Smooth muscle cell (in vitro differentiated cells): ENCODE measurements at regions not wholly inside any gene's neighbourhood (a gene's known extent, or its start where the extent isn't known, plus 50 kb on each side); places are given as distances from the start of the nearest gene placed in this dataset.

Experiments used
- DNase-seq: peaks from one replicate; lab custom pipeline; 2025; ENCODE audit not compliant: unreplicated experiment; lab: John Stamatoyannopoulos, UW
- H2AFZ ChIP-seq: fragments of 200-600 bp; sonication (generic); 2 replicates; pipeline ENCODE4 v1.6.0; 2016; ENCODE audit warnings: antibody characterized with exemption, low read depth, mild to moderate bottlenecking
- H3F3A ChIP-seq: fragments of 200-600 bp; sonication (generic); 2 replicates; pipeline ENCODE4 v1.6.0; 2017; ENCODE audit warnings: antibody characterized with exemption, low read depth
- H3K27ac ChIP-seq: fragments of 200-600 bp; sonication (generic); 2 replicates; pipeline ENCODE4 v1.5.1; 2016; ENCODE audit warnings: low read depth, mild to moderate bottlenecking
- H3K27me3 ChIP-seq: fragments of 200-600 bp; sonication (generic); 2 replicates; pipeline ENCODE4 v1.6.1; 2016; ENCODE audit warnings: low read depth, mild to moderate bottlenecking
- H3K36me3 ChIP-seq: fragments of 200-600 bp; sonication (generic); 2 replicates; pipeline ENCODE4 v1.5.1; 2016; ENCODE audit warnings: low read depth
- H3K4me1 ChIP-seq: fragments of 200-600 bp; sonication (generic); 2 replicates; pipeline ENCODE4 v1.5.1; 2016; ENCODE audit warnings: low read depth
- H3K4me2 ChIP-seq: fragments of 200-600 bp; sonication (generic); 2 replicates; pipeline ENCODE4 v1.6.0; 2016; ENCODE audit warnings: mild to moderate bottlenecking
- H3K4me3 ChIP-seq: fragments of 200-600 bp; sonication (generic); 2 replicates; pipeline ENCODE4 v1.5.1; 2016; ENCODE audit warnings: mild to moderate bottlenecking
- H3K79me2 ChIP-seq: fragments of 200-600 bp; sonication (generic); 2 replicates; pipeline ENCODE4 v1.6.0; 2016; ENCODE audit warnings: low read depth, mild to moderate bottlenecking
- H3K9ac ChIP-seq: fragments of 200-600 bp; sonication (generic); 2 replicates; pipeline ENCODE4 v1.6.0; 2016; ENCODE audit warnings: low read depth
- H3K9me3 ChIP-seq: fragments of 200-600 bp; sonication (generic); replicated peaks from 2 replicates; pipeline ENCODE4 v1.5.1; 2016; ENCODE audit warnings: low read depth
- H4K20me1 ChIP-seq: fragments of 200-600 bp; sonication (generic); 2 replicates; pipeline ENCODE4 v1.6.0; 2016; ENCODE audit warnings: low read depth
- WGBS: methylation state at CpG from one replicate; pipeline ENCODE4 v1.1.7; 2016; ENCODE audit warnings: low lambda C conversion rate; 5-methylcytosine and 5-hydroxymethylcytosine counted together
- TF ChIP-seq, protein P1 (sequence below): fragments of 200-600 bp; sonication (generic); IDR thresholded peaks from 2 replicates; pipeline ENCODE4 v1.5.1; 2017; ENCODE audit warnings: borderline replicate concordance, mild to moderate bottlenecking, antibody characterized with exemption; ENCODE audit not compliant: insufficient read depth, poor library complexity, severe bottlenecking

GRCh38 chr12:126890097-126890496 lies 1376.9 kb upstream of the TMEM132C start:
- TF ChIP-seq, protein P1, sequence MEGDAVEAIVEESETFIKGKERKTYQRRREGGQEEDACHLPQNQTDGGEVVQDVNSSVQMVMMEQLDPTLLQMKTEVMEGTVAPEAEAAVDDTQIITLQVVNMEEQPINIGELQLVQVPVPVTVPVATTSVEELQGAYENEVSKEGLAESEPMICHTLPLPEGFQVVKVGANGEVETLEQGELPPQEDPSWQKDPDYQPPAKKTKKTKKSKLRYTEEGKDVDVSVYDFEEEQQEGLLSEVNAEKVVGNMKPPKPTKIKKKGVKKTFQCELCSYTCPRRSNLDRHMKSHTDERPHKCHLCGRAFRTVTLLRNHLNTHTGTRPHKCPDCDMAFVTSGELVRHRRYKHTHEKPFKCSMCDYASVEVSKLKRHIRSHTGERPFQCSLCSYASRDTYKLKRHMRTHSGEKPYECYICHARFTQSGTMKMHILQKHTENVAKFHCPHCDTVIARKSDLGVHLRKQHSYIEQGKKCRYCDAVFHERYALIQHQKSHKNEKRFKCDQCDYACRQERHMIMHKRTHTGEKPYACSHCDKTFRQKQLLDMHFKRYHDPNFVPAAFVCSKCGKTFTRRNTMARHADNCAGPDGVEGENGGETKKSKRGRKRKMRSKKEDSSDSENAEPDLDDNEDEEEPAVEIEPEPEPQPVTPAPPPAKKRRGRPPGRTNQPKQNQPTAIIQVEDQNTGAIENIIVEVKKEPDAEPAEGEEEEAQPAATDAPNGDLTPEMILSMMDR: no peak
- Histone ChIP-seq H3K9ac (no peak overlapping the region), H3K36me3 (no peaks in the 10 kb centered on the region), H3K9me3 (no peaks in the 10 kb centered on the region), H3K4me3 (no peak overlapping the region), H3K79me2 (no peaks in the 10 kb centered on the region), H3K27me3 (no peaks in the 10 kb centered on the region), H4K20me1 (no peaks in the 10 kb centered on the region), H3K4me1 (no peaks in the 10 kb centered on the region), H3K27ac (no peak overlapping the region), H2AFZ (no peak overlapping the region), H3K4me2 (no peak overlapping the region), H3F3A (no peaks in the 10 kb centered on the region)
- no peak for DNase-seq
- 78% methylated on average over 2 of the region's 2 CpGs for WGBS

DNA sequence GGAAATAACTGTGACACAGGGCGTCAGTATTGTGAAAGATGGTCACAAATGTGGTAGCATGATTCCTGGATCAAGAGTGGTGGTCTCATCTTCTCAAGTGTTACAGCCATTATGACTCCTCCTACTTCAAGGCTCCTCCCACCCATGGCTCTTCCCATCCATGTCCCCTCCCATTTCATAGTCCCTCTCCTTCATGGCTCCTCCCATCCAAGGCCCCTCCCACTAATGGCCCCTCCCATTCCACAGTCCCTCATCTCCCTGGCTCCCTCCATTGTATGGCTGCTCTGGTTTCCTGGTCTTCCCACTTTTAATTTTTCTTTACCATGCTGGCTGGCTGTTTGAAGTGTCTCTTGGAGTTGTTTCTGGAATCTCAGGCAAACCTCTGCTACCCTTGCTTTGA lies 1375.2 kb upstream of the TMEM132C start:
- Histone ChIP-seq H3F3A (no peaks in the 10 kb centered on the region), H4K20me1 (no peaks in the 10 kb centered on the region), H3K4me1 (no peaks in the 10 kb centered on the region), H3K9ac (no peak overlapping the region), H3K4me2 (no peak overlapping the region), H3K9me3 (no peaks in the 10 kb centered on the region), H3K79me2 (no peaks in the 10 kb centered on the region), H3K27ac (no peak overlapping the region), H2AFZ (no peak overlapping the region), H3K4me3 (no peak overlapping the region), H3K36me3 (no peaks in the 10 kb centered on the region), H3K27me3 (no peaks in the 10 kb centered on the region)
- 89% methylated on average over 1 of the region's 1 CpG for WGBS
- no peak for DNase-seq
- TF ChIP-seq, protein P1: no peak

GRCh38 chr12:126895951-126896913 lies 1370.7 kb upstream of the TMEM132C start:
- H3K79me2 ChIP-seq: no peaks in the 10 kb centered on the region
- H3F3A ChIP-seq: no peaks in the 10 kb centered on the region
- no peak overlapping the region for H3K4me3 ChIP-seq
- H3K27me3 ChIP-seq: no peaks in the 10 kb centered on the region
- H3K4me2 ChIP-seq: no peak overlapping the region
- no peaks in the 10 kb centered on the region for H3K9me3 ChIP-seq
- H3K27ac ChIP-seq: no peak overlapping the region
- H3K36me3 ChIP-seq: no peaks in the 10 kb centered on the region
- H2AFZ ChIP-seq: no peak overlapping the region
- 85% methylated on average over 4 of the region's 4 CpGs for WGBS
- TF ChIP-seq, protein P1: no peak
- DNase-seq: no peak
- H3K9ac ChIP-seq: no peak overlapping the region
- H4K20me1 ChIP-seq: no peaks in the 10 kb centered on the region
- no peaks in the 10 kb centered on the region for H3K4me1 ChIP-seq

DNA sequence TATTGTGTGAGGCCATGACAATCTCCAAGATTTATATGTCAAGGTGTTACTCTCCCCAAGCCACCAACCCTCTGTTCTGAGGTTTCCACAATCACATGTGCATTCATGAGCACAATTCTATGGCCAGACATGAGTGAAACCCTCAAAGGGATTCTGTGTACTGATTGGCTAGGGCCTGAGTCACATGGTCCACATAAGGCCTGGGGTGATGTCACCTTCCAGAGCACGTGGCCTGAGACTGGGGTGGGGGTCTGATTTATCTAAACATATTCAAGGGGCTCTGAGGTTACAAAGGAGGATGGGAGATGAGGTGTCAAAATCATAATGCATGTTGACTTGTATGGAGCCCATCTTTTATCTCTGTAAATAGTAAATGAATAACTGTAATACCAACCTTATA lies 1369.9 kb upstream of the TMEM132C start:
- no peaks in the 10 kb centered on the region for H3K9me3 ChIP-seq
- H2AFZ ChIP-seq: no peak overlapping the region
- no peaks in the 10 kb centered on the region for H3K4me1 ChIP-seq
- H3K4me3 ChIP-seq: no peak overlapping the region
- H3K79me2 ChIP-seq: no peaks in the 10 kb centered on the region
- H3K4me2 ChIP-seq: no peak overlapping the region
- no peaks in the 10 kb centered on the region for H3K36me3 ChIP-seq
- TF ChIP-seq, protein P1: no peak
- H3K9ac ChIP-seq: no peak overlapping the region
- no peaks in the 10 kb centered on the region for H4K20me1 ChIP-seq
- 63% methylated on average over 1 of the region's 1 CpG for WGBS
- DNase-seq: no peak
- no peaks in the 10 kb centered on the region for H3K27me3 ChIP-seq
- no peaks in the 10 kb centered on the region for H3F3A ChIP-seq
- no peak overlapping the region for H3K27ac ChIP-seq
